ENCODE measurements at regions not wholly inside any gene's neighbourhood (a gene's known extent, or its start where the extent isn't known, plus 50 kb on each side); places are given as distances from the start of the nearest gene placed in this dataset.
A peak's percentile ranks its signal among the peaks of the same experiment; 100 is the strongest.

DNA sequence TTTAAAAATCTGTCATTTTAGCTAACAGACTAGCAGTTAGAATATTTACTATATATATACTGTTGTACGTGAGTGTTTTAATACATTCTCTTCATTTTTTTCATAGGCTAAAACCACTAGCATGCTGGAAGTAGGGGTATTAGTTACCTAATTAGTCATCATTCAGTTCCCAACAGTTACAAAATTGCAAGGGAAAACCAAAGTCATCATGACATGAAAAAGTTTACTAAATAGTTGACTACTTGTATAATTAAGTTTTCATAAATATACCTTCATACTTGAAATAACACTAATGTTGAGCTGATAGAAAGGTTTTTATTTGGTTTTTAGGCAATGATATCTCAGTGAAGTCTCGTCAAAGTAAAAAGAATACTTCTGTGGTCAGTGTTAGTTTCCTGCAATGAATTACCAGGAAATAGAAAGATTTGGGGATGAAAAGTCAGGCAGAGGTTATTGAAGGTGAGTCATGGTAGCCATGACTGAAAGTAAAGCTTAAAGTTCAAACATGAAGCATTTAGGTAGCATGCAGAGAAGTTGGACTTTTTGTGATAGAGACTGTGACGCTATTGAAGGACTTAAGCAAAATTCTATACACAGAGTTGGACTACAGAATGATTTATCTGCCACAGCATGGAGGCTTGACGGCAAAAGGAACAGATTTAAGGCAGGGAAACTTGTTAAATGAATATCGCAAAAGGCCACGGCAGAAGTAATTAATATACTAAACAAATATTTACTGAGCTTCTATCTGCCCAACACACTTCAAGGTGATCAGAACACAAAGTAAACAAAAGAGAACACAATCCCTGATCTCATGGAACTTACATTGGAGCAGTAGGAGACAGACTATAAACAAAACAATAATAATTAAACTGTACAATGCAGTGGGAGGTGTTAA is 828.1 kb upstream of the FAT3 start:
- peaks cover 4% of the 10 kb centered on the region for H3K27me3 Mint-ChIP-seq (ENCODE audit: low read depth, poor library complexity)
- peaks cover 6% of the 10 kb centered on the region for H3K9me3 Mint-ChIP-seq
- no peak for DNase-seq
- peaks cover 24% of the 10 kb centered on the region for H3K4me1 Mint-ChIP-seq
- no peak overlapping the region for H3K27ac Mint-ChIP-seq
- no peak overlapping the region for H3K4me3 Mint-ChIP-seq
- no peak for TF ChIP-seq CTCF (IDR thresholded peaks at IDR 0.05)
- H3K36me3 Mint-ChIP-seq (ENCODE audit: low read depth): no peaks in the 10 kb centered on the region

- no peak for DNase-seq
- H3K4me1 Mint-ChIP-seq: peaks cover 24% of the 10 kb centered on the region
- H3K9me3 Mint-ChIP-seq: no peaks in the 10 kb centered on the region
- H3K4me3 Mint-ChIP-seq: no peak overlapping the region
- TF ChIP-seq CTCF (IDR thresholded peaks at IDR 0.05): no peak
- H3K27me3 Mint-ChIP-seq (ENCODE audit: low read depth, poor library complexity): peaks cover 4% of the 10 kb centered on the region
- no peaks in the 10 kb centered on the region for H3K36me3 Mint-ChIP-seq (ENCODE audit: low read depth)
- H3K27ac Mint-ChIP-seq: peak overlapping the region; percentile 9
These were observed 829.7 kb upstream of the FAT3 start for GRCh38 chr11:91394727-91395414.

DNA sequence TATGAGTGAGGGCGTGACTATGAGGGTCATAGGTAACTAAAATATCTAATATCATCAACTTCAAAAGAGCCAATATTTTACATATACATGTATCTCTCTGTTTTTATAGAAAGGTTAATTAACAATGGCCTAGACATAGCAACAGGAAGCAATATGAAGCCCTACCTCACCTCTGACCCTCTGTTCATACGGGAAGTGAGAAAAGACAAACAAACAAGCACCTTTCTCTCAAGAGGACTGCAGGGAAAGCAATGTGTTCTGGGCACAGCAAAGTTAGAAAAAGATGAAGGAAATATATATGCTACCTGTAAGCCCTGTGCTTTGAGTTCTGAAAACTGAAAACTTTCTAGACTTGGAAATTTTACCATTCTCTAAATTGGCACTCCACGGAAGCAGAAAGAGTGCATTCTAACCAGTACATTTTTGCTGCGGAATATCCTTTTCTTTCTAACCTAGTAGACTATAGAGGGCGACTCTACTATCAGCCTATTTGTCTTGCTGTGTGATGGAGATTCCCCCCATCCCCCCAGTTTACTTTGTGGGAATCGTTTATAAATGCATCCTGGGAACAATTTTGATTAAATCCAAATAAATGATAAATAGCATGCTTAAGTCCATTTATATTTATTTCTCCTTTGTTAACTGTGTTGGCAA is 830.4 kb upstream of the FAT3 start:
- Mint-ChIP-seq H3K4me3 (no peak overlapping the region), H3K4me1 (peaks cover 24% of the 10 kb centered on the region), H3K27me3 (ENCODE audit: low read depth, poor library complexity) (peaks cover 4% of the 10 kb centered on the region), H3K27ac (no peak overlapping the region), H3K9me3 (no peaks in the 10 kb centered on the region), H3K36me3 (ENCODE audit: low read depth) (no peaks in the 10 kb centered on the region)
- TF ChIP-seq CTCF (IDR thresholded peaks at IDR 0.05): no peak
- no peak for DNase-seq

GRCh38 chr11:91382946-91383345 is 841.7 kb upstream of the FAT3 start:
- Mint-ChIP-seq H3K27me3 (ENCODE audit: low read depth, poor library complexity) (no peaks in the 10 kb centered on the region), H3K36me3 (ENCODE audit: low read depth) (no peaks in the 10 kb centered on the region), H3K4me3 (no peak overlapping the region), H3K27ac (no peak overlapping the region), H3K9me3 (no peaks in the 10 kb centered on the region), H3K4me1 (no peaks in the 10 kb centered on the region)
- no peak for DNase-seq
- no peak for TF ChIP-seq CTCF (IDR thresholded peaks at IDR 0.05)

- H3K4me1 Mint-ChIP-seq: peaks cover 4% of the 10 kb centered on the region
- no peak for TF ChIP-seq CTCF (IDR thresholded peaks at IDR 0.05)
- H3K27me3 Mint-ChIP-seq (ENCODE audit: low read depth, poor library complexity): no peaks in the 10 kb centered on the region
- H3K27ac Mint-ChIP-seq: no peak overlapping the region
- no peaks in the 10 kb centered on the region for H3K36me3 Mint-ChIP-seq (ENCODE audit: low read depth)
- no peaks in the 10 kb centered on the region for H3K9me3 Mint-ChIP-seq
- DNase-seq: no peak
- H3K4me3 Mint-ChIP-seq: no peak overlapping the region
These were observed 849.8 kb upstream of the FAT3 start for GRCh38 chr11:91374794-91375193.

Measured in nephron progenitor cell (in vitro differentiated cells).